ENCODE measurements at regions not wholly inside any gene's neighbourhood (a gene's known extent, or its start where the extent isn't known, plus 50 kb on each side); places are given as distances from the start of the nearest gene placed in this dataset.
A peak's percentile ranks its signal among the peaks of the same experiment; 100 is the strongest.

DNA sequence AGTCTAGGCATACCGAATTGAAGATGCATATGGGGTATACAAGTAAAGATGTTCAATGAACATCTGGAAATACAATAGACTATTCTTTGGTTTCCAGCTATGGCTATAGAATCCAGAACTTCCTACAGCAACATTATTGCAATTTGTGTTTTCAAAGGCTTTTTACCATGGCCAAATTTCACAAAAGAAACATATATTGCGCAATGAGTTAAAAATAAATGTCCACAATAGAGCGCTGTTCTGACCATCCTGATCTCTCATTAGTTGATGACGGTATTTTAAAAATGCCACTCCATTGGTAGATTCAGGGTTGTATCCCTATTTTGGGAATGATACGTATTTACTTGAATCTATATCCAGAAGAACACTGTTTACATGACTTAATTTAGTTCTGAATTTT lies 139.2 kb downstream of the LINC00632 start:
- H3K36me3 ChIP-seq (ENCODE audit: control insufficient read depth, low read depth, low read length), result no peaks in the 10 kb centered on the region
- H3K27ac ChIP-seq (ENCODE audit: low read length), result no peak overlapping the region
- H3K4me1 ChIP-seq (ENCODE audit: control insufficient read depth, low read depth, low read length), result no peaks in the 10 kb centered on the region
- no peak overlapping the region for H3K9ac ChIP-seq (ENCODE audit: low read length)
- H3K9me3 ChIP-seq (ENCODE audit: control insufficient read depth, low read depth, low read length), result peaks cover 16% of the 10 kb centered on the region
- H3K4me3 ChIP-seq (ENCODE audit: low read length), result no peak overlapping the region
- H3K27me3 ChIP-seq (ENCODE audit: control insufficient read depth, insufficient read depth, low read length), result no peaks in the 10 kb centered on the region

DNA sequence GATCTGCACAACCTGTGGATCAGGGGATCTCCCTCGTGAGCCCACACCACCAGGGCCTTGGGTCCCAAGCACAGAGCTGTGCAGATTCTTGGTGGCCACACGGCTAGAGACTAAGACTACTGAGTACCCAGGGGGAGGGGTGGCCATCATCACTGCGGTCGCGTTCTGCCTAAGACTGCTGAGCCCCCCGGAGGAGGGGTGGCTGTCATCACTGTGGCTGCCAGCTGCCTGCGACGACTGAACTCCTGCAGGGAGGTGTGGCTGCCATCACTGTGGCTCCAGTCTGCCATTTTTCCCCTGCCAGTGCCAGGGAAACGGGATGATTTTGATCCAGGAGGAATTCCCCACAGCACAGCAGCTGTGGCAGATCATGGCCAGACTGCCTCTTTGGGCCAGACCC lies 141.7 kb upstream of the SPANXB1 start:
- Histone ChIP-seq H3K36me3 (ENCODE audit: control insufficient read depth, low read depth, low read length) (no peaks in the 10 kb centered on the region), H3K9ac (ENCODE audit: low read length) (no peak overlapping the region), H3K4me3 (ENCODE audit: low read length) (no peak overlapping the region), H3K27me3 (ENCODE audit: control insufficient read depth, insufficient read depth, low read length) (no peaks in the 10 kb centered on the region), H3K4me1 (ENCODE audit: control insufficient read depth, low read depth, low read length) (no peaks in the 10 kb centered on the region), H3K9me3 (ENCODE audit: control insufficient read depth, low read depth, low read length) (peaks cover 15% of the 10 kb centered on the region), H3K27ac (ENCODE audit: low read length) (no peak overlapping the region)

DNA sequence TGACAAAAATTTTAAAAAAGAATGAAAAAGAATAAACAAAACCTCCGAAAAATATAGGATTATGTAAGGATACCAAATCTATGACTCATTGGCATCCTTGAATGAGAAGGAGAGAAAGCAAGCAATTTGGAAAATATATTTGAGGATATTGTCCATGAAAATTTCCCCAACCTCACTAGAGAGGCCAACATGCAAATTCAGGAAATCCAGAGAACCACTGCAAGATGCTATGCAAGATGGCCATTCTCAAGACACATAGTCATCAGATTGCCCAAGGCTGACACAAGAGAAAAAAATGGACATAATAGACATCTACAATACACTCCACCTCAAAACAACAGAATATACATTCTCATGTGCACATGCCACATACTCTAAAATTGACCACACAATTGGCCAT lies 135.9 kb upstream of the SPANXB1 start:
- Histone ChIP-seq H3K9ac (ENCODE audit: low read length) (no peak overlapping the region), H3K9me3 (ENCODE audit: control insufficient read depth, low read depth, low read length) (peaks cover 24% of the 10 kb centered on the region), H3K36me3 (ENCODE audit: control insufficient read depth, low read depth, low read length) (no peaks in the 10 kb centered on the region), H3K4me3 (ENCODE audit: low read length) (no peak overlapping the region), H3K4me1 (ENCODE audit: control insufficient read depth, low read depth, low read length) (no peaks in the 10 kb centered on the region), H3K27ac (ENCODE audit: low read length) (no peak overlapping the region), H3K27me3 (ENCODE audit: control insufficient read depth, insufficient read depth, low read length) (no peaks in the 10 kb centered on the region)

DNA sequence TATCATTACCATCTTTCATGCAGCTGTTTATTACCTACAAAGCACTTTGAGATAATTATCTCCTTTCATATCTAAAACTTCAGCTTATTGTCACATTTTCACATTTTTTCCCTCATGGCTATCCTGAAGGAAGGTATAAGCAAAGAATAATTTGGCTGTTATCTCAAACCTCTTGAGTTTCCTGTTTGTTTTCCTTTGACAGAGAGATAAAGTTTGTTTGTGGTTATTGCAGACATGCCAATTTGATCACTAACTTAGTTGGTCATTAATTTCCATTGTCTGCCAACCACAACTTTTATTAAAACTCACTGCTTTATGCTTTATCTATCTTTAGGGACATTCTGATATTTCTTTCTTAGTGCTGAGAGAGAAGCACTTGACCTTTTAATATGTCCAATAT lies 89.8 kb upstream of the SPANXB1 start:
- H3K36me3 ChIP-seq (ENCODE audit: control insufficient read depth, low read depth, low read length), result no peaks in the 10 kb centered on the region
- no peak overlapping the region for H3K9ac ChIP-seq (ENCODE audit: low read length)
- no peaks in the 10 kb centered on the region for H3K4me1 ChIP-seq (ENCODE audit: control insufficient read depth, low read depth, low read length)
- no peak overlapping the region for H3K27ac ChIP-seq (ENCODE audit: low read length)
- peaks cover 11% of the 10 kb centered on the region for H3K9me3 ChIP-seq (ENCODE audit: control insufficient read depth, low read depth, low read length)
- H3K27me3 ChIP-seq (ENCODE audit: control insufficient read depth, insufficient read depth, low read length), result no peaks in the 10 kb centered on the region
- no peak overlapping the region for H3K4me3 ChIP-seq (ENCODE audit: low read length)

- no peaks in the 10 kb centered on the region for H3K4me1 ChIP-seq (ENCODE audit: control insufficient read depth, low read depth, low read length)
- H3K4me3 ChIP-seq (ENCODE audit: low read length), result no peak overlapping the region
- no peaks in the 10 kb centered on the region for H3K36me3 ChIP-seq (ENCODE audit: control insufficient read depth, low read depth, low read length)
- H3K9me3 ChIP-seq (ENCODE audit: control insufficient read depth, low read depth, low read length), result peaks cover 7% of the 10 kb centered on the region
- H3K27me3 ChIP-seq (ENCODE audit: control insufficient read depth, insufficient read depth, low read length), result no peaks in the 10 kb centered on the region
- H3K27ac ChIP-seq (ENCODE audit: low read length), result no peak overlapping the region
- H3K9ac ChIP-seq (ENCODE audit: low read length), result no peak overlapping the region
Measured at GRCh38 chrX:140913802-140914501, 88.4 kb upstream of the SPANXB1 start.

DNA sequence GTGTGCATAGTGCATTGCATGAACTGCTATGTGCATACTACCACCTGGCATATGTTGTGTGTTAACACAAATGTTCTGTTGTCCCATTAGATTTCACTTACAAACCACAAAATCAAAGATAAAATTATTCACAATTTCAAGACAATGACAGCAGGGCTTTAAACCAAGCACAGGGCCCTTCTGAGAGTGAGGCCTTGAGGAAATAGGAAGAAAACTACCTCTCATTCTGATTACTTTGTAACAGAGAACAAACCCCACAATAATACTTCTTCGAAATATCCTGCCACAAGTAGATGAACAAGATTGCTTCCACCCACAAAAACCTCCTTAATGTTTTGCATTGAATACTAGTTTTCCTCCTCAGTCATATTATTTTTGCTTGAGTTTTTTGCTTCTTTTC lies 85.5 kb upstream of the SPANXB1 start:
- no peaks in the 10 kb centered on the region for H3K36me3 ChIP-seq (ENCODE audit: control insufficient read depth, low read depth, low read length)
- H3K4me3 ChIP-seq (ENCODE audit: low read length), result no peak overlapping the region
- no peak overlapping the region for H3K27ac ChIP-seq (ENCODE audit: low read length)
- H3K27me3 ChIP-seq (ENCODE audit: control insufficient read depth, insufficient read depth, low read length), result no peaks in the 10 kb centered on the region
- no peak overlapping the region for H3K9ac ChIP-seq (ENCODE audit: low read length)
- H3K9me3 ChIP-seq (ENCODE audit: control insufficient read depth, low read depth, low read length), result no peaks in the 10 kb centered on the region
- no peaks in the 10 kb centered on the region for H3K4me1 ChIP-seq (ENCODE audit: control insufficient read depth, low read depth, low read length)

DNA sequence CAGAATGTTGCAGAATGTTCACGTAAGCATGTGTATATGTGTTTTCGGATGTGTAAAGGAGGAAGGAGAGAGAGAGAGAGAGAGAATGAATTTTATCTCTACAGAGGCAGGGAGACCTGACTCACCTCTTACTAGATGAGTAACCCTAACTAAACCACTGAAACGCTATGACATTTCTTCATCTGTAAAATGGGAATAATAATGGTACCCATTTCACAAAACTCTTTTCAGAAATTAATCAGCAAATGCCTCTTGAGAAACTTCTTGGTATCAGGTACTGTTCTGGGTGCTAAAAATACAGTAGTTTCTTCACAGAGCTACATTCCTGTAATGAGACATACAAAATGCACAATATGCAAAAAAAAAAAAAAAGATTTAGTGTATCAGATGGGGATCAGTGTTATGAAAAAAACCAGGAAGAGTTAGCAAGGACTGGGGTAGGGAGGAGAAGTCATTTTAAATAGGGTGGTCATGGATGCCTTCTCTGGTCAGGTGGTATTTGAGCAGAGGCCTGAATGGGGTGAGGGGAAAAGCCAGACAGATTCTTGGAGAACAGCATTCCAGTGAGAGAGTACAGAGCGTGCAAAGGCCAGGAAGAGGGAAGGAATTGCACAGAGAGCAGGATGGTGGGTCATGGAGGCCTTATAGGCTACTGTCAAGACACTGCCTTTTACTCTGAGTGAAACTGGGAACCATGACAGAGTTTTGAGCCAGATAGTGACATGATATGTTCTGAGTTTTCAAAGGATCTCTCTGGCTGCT lies 84.9 kb upstream of the SPANXB1 start:
- Histone ChIP-seq H3K36me3 (ENCODE audit: control insufficient read depth, low read depth, low read length) (no peaks in the 10 kb centered on the region), H3K27ac (ENCODE audit: low read length) (no peak overlapping the region), H3K4me3 (ENCODE audit: low read length) (no peak overlapping the region), H3K9me3 (ENCODE audit: control insufficient read depth, low read depth, low read length) (no peaks in the 10 kb centered on the region), H3K27me3 (ENCODE audit: control insufficient read depth, insufficient read depth, low read length) (no peaks in the 10 kb centered on the region), H3K4me1 (ENCODE audit: control insufficient read depth, low read depth, low read length) (no peaks in the 10 kb centered on the region), H3K9ac (ENCODE audit: low read length) (no peak overlapping the region)

- H3K9me3 ChIP-seq (ENCODE audit: control insufficient read depth, low read depth, low read length), result no peaks in the 10 kb centered on the region
- no peaks in the 10 kb centered on the region for H3K27me3 ChIP-seq (ENCODE audit: control insufficient read depth, insufficient read depth, low read length)
- H3K4me1 ChIP-seq (ENCODE audit: control insufficient read depth, low read depth, low read length), result no peaks in the 10 kb centered on the region
- H3K36me3 ChIP-seq (ENCODE audit: control insufficient read depth, low read depth, low read length), result no peaks in the 10 kb centered on the region
- no peak overlapping the region for H3K27ac ChIP-seq (ENCODE audit: low read length)
- peak overlapping the region; percentile 8 for H3K9ac ChIP-seq (ENCODE audit: low read length)
- H3K4me3 ChIP-seq (ENCODE audit: low read length), result no peak overlapping the region
Measured at GRCh38 chrX:140918398-140919038, 83.9 kb upstream of the SPANXB1 start.

DNA sequence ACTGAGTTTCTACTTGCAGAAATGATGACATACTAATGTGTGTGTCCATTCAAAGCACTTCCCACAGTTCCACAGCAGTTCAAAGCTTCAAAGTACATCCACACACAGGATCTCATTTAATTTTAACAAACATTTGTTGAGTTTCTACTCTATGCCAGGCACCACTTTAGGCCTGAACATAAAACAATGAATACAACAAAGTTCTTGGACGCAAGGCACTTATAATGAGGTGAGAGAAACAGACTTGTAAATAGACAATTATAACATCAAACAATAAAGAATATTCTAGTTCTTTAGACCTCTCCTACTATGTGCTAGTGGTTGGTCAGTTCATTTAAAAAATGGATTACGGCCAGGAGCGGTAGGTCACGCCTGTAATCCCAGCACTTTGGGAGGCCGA lies 82.0 kb upstream of the SPANXB1 start:
- H3K9ac ChIP-seq (ENCODE audit: low read length), result no peak overlapping the region
- no peak overlapping the region for H3K27ac ChIP-seq (ENCODE audit: low read length)
- H3K9me3 ChIP-seq (ENCODE audit: control insufficient read depth, low read depth, low read length), result no peaks in the 10 kb centered on the region

GRCh38 chrX:140923118-140923517 lies 79.3 kb upstream of the SPANXB1 start:
- no peaks in the 10 kb centered on the region for H3K4me1 ChIP-seq (ENCODE audit: control insufficient read depth, low read depth, low read length)
- H3K27me3 ChIP-seq (ENCODE audit: control insufficient read depth, insufficient read depth, low read length), result no peaks in the 10 kb centered on the region
- H3K9ac ChIP-seq (ENCODE audit: low read length), result no peak overlapping the region
- H3K9me3 ChIP-seq (ENCODE audit: control insufficient read depth, low read depth, low read length), result no peaks in the 10 kb centered on the region
- no peaks in the 10 kb centered on the region for H3K36me3 ChIP-seq (ENCODE audit: control insufficient read depth, low read depth, low read length)
- H3K27ac ChIP-seq (ENCODE audit: low read length), result no peak overlapping the region
- H3K4me3 ChIP-seq (ENCODE audit: low read length), result no peak overlapping the region

More for the DNA sequence above, 82.0 kb upstream of the SPANXB1 start:
- H3K27me3 ChIP-seq (ENCODE audit: control insufficient read depth, insufficient read depth, low read length), result no peaks in the 10 kb centered on the region
- no peaks in the 10 kb centered on the region for H3K36me3 ChIP-seq (ENCODE audit: control insufficient read depth, low read depth, low read length)
- H3K4me1 ChIP-seq (ENCODE audit: control insufficient read depth, low read depth, low read length), result no peaks in the 10 kb centered on the region
- H3K4me3 ChIP-seq (ENCODE audit: low read length), result no peak overlapping the region

GRCh38 chrX:140928739-140929138 lies 73.7 kb upstream of the SPANXB1 start:
- Histone ChIP-seq H3K36me3 (ENCODE audit: control insufficient read depth, low read depth, low read length) (no peaks in the 10 kb centered on the region), H3K27ac (ENCODE audit: low read length) (no peak overlapping the region), H3K4me1 (ENCODE audit: control insufficient read depth, low read depth, low read length) (no peaks in the 10 kb centered on the region), H3K9me3 (ENCODE audit: control insufficient read depth, low read depth, low read length) (peaks cover 11% of the 10 kb centered on the region), H3K9ac (ENCODE audit: low read length) (no peak overlapping the region), H3K27me3 (ENCODE audit: control insufficient read depth, insufficient read depth, low read length) (no peaks in the 10 kb centered on the region), H3K4me3 (ENCODE audit: low read length) (no peak overlapping the region)
